ENCODE measurements at regions not wholly inside any gene's neighbourhood (a gene's known extent, or its start where the extent isn't known, plus 50 kb on each side); places are given as distances from the start of the nearest gene placed in this dataset.

GRCh38 chr9:88034964-88035363, 60.6 kb upstream of the CDK20 start:
- DNase-seq (ENCODE audit: low read depth in 3 of 3) = no peak

- no peak for DNase-seq (ENCODE audit: low read depth in 3 of 3)
Measured at GRCh38 chr9:88033359-88033702, 59.0 kb upstream of the CDK20 start.

DNA sequence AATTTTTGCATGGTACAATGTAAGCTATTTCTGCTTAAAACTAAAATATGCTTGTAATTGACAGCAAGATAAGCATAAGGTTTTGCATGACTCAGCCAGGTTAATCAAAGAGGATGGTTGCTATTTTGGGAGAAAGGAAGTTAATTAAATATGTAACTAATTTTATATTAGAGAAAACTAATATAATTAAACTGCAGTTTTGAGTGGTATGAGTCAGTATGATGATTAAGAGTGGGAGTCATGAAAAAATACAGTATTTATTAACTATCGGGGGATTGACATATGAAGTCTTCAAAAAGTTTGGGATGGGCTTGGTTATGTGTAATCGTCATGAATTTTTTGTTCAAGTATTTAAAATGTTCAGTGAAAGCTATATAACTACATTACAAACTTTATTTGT, 54.0 kb upstream of the CDK20 start:
- no peak for DNase-seq (ENCODE audit: low read depth in 3 of 3)

- DNase-seq (ENCODE audit: low read depth in 3 of 3) = no peak
Measured at GRCh38 chr9:88026118-88026479, 51.8 kb upstream of the CDK20 start.

DNA sequence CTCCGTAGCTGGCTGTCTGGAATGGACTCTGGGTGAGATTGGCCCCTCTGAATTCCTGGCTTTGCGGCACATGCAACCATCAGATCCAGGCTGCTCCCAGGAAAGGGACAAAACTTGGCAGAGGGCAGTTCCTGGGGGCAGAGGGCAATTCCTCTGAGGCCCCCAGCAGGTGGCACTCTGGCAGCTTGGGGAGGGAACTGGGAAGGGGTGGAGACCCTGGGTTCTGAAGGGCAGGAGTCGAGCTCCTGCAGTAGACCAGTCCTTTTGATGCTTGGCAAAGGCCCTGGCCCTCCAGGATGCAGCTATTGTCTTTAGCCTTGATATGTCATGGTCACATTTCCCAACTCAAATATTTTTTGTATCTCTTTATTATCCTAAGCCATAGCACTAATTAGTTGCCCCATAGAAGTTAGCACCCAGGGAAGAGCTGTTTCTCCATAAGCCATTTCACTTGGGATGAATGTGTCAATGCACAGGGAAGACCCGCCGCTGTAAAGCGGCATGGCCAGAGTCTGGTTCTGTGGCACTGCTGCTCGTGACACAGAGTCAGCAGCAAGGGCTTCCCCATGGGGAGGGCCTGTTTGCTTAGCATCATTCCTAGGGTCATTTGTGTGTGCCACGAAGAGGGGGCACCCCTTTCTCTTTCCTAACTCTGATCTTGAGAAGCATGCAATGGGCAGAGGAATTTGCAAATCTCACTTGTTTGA, 51.2 kb upstream of the CDK20 start:
- no peak for DNase-seq (ENCODE audit: low read depth in 3 of 3)

DNA sequence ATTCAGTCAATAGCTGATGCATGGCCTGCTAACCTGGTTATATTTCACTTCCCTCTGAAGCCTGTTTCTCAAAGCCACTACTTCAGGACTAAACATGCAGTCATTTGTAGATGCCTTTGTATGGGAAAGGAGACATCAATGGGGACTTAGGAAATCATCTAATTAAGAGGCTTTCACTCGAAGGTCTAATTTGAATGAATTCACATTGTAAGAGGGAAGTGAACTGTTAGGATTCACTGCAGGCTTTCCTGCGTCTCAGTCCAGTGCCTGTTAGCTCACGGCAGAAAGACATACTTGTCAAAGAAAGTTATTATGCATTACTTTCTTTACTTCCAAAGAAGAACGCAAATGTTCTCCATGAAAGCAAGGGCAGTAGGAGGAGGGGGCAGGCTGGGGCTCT, 50.6 kb upstream of the CDK20 start:
- no peak for DNase-seq (ENCODE audit: low read depth in 3 of 3)

Measured in stimulated activated CD4-positive, alpha-beta T cell treated with anti-CD3 and anti-CD28 coated beads, TNF-alpha, amount 100 ng/mL, for 48 hours (primary cell).